ENCODE measurements at regions not wholly inside any gene's neighbourhood (a gene's known extent, or its start where the extent isn't known, plus 50 kb on each side); places are given as distances from the start of the nearest gene placed in this dataset.
"Not testable (repeated sequence)": the region's sequence is repeated elsewhere in the genome, so short reads cannot be mapped to it uniquely, and the experiment has no call there.

GRCh38 chr1:187842406-187843165, 1013.8 kb downstream of the PLA2G4A start:
- no peak for DNase-seq

DNA sequence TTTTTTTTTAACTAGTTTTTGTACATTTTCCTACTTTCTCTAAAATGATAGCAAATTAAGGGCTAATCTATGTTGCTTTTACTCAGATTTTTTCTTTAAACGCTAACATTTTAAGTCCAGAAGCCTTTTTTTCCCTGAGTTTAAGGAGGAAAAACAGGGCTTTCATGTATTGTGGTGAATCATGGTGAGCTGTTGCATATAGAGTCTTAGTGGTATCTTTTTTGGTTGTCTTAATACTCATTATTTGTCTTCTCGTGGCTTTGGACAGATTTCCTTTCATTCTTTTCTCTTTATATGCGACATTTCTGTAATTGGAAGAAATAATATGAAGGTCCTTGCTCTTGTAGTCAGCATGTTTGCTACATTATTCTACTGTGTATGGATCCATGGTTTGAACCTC, 1015.6 kb downstream of the PLA2G4A start:
- DNase-seq: no peak

- no peak for DNase-seq
Measured at GRCh38 chr1:187847531-187847930, 1018.8 kb downstream of the PLA2G4A start.

GRCh38 chr1:187848321-187848720, 1019.6 kb downstream of the PLA2G4A start:
- no peak for DNase-seq

DNA sequence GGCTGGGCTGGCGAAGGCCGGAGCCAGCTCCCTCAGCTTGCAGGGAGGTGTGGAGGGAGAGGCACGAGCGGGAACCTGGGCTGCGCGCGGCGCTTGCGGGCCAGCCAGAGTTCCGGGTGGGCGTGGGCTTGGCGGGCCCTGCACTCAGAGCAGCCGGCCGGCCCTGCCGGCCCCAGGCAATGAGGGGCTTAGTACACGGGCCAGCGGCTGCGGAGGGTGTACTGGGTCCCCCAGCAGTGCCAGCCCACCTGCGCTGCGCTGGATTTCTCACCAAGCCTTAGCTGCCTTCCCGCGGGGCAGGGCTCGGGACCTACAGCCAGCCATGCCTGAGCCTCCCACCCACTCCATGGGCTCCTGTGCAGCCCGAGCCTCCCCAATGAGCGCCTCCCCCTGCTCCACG, 1021.4 kb downstream of the PLA2G4A start:
- DNase-seq: not testable (repeated sequence)

GRCh38 chr1:187853505-187853904, 1024.8 kb downstream of the PLA2G4A start:
- DNase-seq: no peak

GRCh38 chr1:187854457-187854856, 1025.7 kb downstream of the PLA2G4A start:
- DNase-seq: no peak

DNA sequence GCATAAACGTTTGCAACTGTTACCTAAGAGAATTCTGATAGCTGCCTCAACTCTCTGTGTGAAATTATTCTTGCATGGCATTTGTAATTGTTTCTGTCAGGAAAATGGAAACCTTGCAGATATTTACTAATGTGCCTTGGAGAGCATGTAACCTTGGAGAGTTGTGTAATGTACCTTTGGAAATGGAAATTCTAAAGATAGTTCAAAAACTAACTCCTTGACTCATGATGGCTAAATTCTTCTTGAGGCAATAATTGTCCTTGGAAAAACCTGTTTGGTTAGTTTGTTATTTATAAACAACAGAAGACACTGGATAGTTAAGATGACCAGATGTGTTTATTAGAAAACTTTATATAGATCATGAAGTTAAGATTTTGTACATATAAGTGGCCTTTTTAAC, 1033.8 kb downstream of the PLA2G4A start:
- no peak for DNase-seq

- DNase-seq: no peak
Measured at GRCh38 chr1:187870552-187870951, 1041.8 kb downstream of the PLA2G4A start.

DNA sequence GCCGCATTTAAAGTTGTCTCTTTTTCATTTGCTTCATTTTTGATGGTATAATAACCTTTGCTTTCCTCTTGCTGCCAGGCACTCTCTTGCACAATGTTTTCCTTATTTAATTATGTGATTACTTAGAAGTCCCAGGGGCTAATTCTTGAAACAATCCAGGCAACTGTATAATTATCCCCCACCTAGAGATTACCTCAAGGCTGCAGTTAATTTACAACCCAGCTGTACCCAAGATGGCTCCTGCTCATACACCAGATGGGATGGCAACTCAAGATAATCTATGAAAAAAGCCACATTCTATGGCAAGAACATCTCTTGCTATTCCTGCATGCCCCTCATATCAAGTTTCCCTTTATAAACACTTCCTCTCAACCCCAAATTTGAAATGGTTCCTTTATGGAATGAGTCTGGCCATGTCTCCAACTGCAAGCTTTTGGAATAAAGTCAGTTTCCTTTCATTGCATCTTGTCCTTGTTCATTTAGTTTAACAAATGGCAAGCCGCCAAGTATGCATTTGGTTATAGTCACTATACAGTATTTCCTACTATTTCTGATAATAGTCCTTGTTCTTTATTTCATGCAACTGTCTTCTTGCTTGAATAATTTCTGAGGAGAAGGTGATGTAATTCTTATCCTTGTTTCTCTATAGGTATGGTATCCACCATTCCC, 1042.6 kb downstream of the PLA2G4A start:
- no peak for DNase-seq

DNA sequence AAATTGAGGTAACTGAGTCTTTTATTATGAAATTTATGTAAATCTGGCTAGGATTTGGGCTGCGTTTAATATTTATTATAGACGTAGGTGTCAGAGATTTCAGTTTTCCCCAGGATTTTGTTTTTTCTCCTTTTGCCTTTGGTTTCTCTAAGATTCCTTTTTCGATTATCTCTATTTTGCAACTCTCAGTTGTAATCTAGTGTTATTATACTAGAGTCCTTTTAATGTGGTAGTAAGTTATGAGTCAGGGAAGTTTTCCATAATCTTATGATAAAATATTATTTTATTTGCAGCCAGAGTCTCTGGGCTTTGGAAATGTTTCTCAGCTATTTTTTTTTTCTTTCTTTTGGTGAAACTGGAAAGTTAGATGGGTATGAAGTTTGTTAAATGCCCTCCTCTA, 1043.8 kb downstream of the PLA2G4A start:
- DNase-seq: no peak

- no peak for DNase-seq
Measured at GRCh38 chr1:187873126-187873525, 1044.4 kb downstream of the PLA2G4A start.

- no peak for DNase-seq
Measured at GRCh38 chr1:187876775-187877174, 1048.0 kb downstream of the PLA2G4A start.

- no peak for DNase-seq
Measured at GRCh38 chr1:187877220-187877619, 1048.5 kb downstream of the PLA2G4A start.

DNA sequence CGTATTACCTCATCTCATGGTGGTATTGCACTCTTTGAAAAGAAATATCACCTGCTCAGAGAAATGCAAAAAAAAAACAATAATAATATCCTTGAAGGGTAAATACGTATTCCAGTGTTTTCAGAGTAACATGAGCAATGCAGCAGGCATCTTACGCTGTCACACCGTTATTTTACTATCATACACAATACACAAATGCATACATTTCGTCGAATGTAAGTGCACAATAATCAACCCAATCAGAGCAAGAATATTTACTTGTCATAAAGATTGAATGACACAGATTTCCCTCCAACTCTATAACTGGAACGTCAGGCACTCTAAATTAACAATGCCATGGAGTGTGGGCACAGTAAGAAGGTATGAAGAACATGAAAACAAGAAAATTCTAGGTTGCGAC, 1050.1 kb downstream of the PLA2G4A start:
- no peak for DNase-seq

DNA sequence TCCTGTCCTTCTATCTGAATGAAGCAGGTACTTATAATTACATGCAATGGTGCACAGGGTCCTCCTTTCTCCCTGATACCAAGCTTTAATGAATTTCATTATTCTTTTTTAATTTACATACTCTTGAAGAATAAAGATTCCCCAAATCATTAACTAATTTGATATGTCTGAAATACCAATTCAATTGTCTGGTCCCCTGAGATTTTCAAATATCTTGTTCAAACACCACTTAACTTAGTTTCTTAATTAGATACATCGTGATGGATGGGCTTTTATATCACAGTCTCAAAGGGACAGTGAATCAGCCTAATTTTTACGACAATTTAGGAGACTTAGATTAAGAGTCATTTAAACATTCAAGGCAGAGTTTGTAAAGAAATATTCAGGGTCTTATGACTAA, 1054.6 kb downstream of the PLA2G4A start:
- no peak for DNase-seq

- no peak for DNase-seq
Measured at GRCh38 chr1:187891993-187892682, 1063.4 kb downstream of the PLA2G4A start.

DNA sequence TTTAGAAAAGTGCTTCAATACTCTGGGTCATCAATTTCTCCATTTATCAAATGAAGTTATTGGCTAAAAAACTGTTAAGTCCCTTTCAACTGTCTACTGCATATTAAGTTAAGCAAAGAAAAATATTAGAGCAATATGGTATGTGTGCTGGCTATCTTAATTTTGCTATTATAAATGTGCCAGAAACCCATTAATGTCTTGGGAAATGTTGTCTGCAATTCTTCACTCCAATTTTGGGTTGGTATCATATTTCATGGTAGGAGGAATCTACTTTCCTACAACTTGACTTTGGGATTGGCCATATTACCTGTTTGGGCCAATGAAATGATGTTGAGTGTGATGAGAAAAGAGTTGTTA, 1063.9 kb downstream of the PLA2G4A start:
- DNase-seq: no peak

- DNase-seq: no peak
Measured at GRCh38 chr1:187893471-187893870, 1064.7 kb downstream of the PLA2G4A start.

DNA sequence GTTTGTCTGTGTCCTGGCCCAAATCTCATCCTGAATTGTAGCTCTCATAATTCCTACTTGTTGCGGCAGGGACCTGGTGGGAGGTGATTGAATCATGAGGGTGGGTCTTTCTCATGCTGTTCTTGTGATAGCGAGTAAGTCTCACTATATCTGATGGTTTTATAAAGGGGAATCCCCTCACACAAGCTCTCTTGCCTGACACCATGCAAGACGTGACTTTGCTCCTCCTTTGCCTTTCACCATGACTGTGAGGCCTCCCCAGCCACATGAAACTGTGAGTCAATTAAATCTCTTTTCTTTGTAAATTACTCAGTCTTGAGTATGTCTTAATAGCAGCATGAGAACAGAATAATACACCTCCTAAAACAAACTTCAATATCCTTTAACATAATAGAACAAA, 1065.6 kb downstream of the PLA2G4A start:
- no peak for DNase-seq

DNA sequence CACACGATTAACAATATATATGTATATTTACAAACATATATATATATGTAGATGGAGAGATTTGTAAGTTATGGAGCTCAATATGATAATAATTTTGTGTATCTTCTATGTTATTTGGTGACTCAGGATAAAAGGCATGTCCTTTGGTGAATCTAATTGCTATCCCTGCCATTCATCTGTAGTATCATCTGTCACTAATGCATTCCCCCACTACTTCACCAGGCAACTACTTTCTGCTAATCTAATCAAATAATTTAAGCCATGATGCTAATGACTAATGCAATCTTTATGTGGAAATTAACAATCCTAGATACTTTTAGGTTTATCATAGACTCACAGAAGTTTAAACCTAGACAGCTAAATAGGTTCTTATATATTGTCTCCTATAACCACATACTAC, 1074.5 kb downstream of the PLA2G4A start:
- DNase-seq: no peak

GRCh38 chr1:187909382-187909781, 1080.6 kb downstream of the PLA2G4A start:
- DNase-seq: no peak

- no peak for DNase-seq
Measured at GRCh38 chr1:187911820-187912219, 1083.1 kb downstream of the PLA2G4A start.

DNA sequence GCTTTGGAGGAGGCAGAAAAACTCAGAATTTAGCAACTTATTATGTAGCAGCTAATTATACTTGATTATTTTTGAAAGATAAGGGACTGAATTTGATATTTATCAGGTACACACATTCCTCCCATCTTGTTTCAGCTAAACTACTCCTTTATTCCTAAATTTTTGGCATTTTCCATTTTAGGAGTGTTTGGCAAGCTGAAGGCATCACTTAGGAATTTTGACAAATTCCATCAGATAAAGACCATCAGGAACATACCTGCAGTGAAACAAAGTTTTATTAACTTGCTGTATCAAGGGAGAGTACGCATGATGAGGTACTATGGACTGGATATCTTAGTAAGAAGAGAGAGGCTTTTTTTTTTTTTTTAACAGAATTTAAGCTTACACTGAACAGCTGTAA, 1092.2 kb downstream of the PLA2G4A start:
- no peak for DNase-seq

Measured in C1 segment of cervical spinal cord (tissue), 14 donors.